ENCODE measurements at regions not wholly inside any gene's neighbourhood (a gene's known extent, or its start where the extent isn't known, plus 50 kb on each side); places are given as distances from the start of the nearest gene placed in this dataset.

GRCh38 chr2:7226501-7226900 is 309.3 kb downstream of the RNF144A start:
- no peak for DNase-seq

DNA sequence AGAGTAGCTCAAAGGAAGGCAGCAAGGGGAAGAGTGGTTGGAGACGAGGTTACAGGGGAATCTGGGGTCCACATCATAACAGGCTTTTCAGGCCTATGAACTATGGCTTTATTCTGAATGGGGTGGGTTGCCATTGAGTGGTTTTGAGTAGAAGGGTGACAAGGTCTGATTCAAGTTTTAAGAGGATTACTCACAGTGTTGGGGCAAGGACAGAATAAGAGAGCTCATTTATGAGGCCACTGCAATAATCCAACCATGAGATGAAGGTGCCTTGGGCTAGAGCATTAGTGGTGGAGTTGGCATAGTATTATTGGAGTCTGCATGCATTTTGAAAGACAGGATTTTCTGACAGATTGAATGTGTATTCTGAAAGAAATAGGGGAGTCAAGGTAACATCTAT is 315.9 kb downstream of the RNF144A start:
- no peak for DNase-seq

GRCh38 chr2:7237466-7237865 is 320.3 kb downstream of the RNF144A start:
- no peak for DNase-seq

DNA sequence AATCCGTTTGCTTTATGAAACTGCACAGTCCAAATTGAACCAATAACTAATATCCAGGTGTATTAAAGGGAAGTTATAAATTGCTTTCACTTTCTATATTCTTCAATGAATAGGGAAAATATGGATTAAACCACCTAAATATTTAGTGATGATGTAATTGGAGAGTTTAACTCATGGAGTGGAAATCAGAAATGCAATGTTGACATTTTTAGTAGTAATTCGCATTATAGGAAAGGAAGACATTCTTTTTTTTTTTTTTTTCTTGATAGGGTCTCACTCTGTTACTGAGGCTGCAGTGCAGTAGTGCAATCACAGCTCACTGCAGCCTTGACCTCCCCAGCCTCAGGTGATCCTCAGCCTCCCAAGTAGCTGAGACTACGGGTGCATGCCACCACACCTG is 321.9 kb downstream of the RNF144A start:
- no peak for DNase-seq

- DNase-seq = no peak
Measured at GRCh38 chr2:7241041-7241745, 324.0 kb downstream of the RNF144A start.

DNA sequence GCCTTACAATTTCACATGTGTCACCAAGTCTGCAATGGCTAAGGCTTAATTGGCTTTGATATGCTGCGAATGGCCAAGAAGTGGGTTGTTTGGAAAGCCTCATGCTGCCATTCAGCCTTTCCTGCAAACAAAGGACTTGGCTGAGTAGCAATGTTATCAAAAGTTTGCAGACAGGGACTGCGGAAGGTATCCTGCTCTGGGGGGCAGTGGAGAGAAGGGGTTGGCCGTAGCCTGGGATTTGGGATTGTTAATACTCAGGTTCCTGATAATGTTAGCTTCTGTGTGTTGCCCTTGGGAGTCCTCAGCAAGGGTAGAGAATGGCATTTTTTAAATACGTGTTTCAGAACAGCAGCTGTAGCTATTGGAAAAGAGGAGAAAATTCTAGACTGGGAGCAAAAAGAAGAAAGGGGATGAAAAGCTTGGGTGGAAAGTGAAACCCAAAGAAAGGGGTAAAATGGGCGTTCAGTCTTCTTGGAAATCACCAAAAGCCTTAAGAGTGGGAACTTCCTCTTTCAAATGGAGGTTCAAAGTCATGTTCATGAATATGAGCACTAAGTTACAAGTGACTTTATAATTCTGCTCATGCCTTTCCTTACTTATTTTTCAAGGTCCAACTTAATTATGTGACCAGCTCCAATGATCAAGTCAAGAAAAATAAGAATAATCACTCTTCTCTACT is 325.1 kb downstream of the RNF144A start:
- no peak for DNase-seq

- no peak for DNase-seq
Measured at GRCh38 chr2:7243276-7243675, 326.1 kb downstream of the RNF144A start.

DNA sequence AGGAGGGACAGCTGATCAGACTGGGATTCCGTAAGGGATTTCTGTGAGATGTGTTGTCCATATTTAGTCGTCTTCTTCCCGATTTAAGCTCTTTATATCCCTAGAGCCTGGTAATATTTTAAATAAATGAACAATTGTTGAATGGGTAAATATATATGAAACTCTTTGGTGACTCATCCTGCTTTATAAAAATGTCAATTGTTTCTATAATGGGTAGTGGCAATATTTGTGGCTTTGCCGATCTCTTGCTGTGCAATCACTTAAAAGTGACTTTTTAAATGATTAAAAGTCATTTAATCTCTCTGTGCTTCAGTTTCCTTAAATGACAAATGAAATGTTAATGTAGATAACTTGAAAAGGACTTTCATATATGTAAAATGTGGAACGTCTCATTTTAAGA is 339.2 kb downstream of the RNF144A start:
- no peak for DNase-seq

GRCh38 chr2:7262727-7263126 is 345.5 kb downstream of the RNF144A start:
- no peak for DNase-seq

GRCh38 chr2:7264791-7265190 is 347.6 kb downstream of the RNF144A start:
- no peak for DNase-seq

DNA sequence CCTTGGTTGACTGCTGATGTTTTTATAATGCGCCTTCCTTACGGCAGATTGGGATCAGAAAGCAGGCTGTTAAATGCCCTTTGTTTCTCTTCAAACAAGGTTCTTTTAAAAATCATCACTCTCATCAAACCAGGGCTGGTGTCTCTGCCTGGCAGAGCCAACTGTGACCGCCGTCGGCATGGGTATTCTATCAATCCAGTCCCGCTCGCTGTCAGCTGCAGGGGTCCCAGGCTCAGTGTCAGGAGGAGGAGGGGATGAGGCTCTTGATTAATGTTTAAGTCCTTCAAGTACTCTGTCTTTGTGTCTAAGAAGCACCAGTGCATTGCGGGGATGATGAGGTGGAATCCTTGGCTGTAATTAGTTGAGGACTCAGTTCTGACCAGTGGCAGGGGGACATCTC is 348.1 kb downstream of the RNF144A start:
- no peak for DNase-seq

DNA sequence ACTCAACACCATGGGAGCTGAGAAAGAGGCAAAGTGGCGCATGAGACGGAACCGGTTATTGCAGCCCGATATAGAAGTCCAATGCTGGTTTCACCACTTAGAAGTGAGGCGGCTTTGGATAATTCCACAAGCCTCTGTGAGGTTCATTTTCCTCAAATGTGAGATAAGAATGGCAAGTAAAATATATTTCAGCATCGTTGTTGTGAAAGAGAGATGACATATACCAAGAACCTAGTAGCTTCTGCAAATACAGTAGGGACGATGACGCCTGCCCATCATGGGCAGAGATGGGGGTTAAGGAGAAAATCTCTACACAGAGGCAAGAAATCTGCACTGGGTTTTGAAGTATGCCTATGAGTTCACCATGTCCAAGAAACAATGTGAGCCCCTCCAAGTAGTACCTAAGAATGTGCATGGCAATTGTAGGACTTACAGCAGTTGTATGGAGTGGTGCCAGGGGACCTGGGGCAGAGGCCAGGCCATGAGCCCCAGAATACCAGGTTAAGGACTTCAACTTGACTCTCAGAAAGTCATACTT is 352.0 kb downstream of the RNF144A start:
- DNase-seq = no peak

DNA sequence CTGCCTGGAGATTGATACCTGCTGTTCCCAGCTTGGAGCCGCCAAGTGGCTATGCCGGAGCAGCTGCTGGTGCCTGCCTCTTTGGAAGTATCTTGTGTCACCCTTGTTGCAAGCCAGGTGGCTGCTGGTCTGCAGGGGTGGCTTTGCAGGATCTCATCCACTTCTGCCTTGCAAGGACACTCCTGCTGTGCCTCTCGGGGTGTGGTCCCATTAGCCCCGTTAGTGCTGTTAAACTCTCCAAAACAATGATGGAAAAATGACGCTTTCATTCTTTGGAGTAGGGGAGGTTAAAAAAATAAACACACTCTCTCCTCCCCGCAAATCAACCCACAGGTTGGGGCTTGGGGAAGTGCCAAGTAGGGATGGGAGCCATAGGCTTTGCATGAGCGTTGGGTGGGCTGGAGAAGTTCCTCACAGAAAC is 352.8 kb downstream of the RNF144A start:
- DNase-seq = no peak

GRCh38 chr2:7272210-7272609 is 355.0 kb downstream of the RNF144A start:
- DNase-seq = no peak

DNA sequence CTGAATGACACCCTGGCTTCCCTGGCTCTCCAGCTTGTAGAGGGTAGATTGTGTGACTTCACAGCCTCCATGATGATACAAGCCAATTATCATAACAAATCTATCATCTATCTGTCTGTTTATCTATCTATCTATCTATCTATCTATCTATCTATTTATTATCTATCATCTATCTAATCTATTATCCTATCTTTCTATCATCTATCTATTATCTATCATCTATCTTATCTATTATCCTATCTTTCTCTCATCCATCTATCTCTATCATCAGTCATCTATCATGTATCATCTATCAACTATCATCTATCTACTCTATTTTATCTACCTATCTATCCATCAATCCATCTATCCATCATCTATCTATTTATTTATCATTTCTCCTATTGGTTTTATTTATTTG is 361.8 kb downstream of the RNF144A start:
- no peak for DNase-seq

GRCh38 chr2:7279421-7279949 is 362.3 kb downstream of the RNF144A start:
- DNase-seq = no peak

DNA sequence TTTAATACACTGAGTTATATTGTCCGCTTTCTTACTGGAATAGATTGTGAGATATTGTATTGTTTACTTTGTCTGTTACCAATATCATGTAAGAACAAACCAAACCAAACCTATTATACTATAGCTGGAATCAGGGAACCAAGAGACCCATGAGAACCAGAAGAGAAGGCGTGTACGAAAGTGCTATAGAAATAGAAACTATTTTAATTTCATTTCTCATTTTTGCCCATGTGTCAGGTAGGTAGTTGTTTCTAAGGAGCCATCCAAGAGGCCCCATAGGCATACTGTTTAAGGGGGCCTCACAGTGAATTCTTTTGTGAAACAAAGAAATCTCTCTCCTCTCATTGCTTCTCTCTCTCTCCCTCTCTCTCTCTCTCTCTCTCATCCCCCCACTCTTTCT is 363.6 kb downstream of the RNF144A start:
- DNase-seq = no peak

- no peak for DNase-seq
Measured at GRCh38 chr2:7281231-7282201, 364.3 kb downstream of the RNF144A start.

DNA sequence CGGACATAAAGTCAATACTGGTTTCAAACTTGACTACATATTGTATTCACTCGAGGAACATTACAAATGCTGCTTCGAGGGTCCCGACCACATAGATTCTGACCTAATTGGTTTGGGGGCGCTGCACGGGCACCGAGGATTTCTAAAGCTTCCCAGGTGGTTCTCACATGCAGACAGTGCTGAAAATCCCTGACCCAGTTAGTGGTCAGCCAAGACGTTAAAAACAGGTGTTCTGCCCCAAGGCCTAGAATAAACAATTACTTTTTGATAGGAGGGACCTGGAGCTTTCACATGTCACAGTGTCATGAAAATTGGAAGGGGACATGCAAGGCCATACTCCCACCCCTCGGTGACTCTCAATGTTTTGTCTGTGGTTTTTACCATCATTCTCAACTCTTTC is 368.9 kb downstream of the RNF144A start:
- DNase-seq = no peak

DNA sequence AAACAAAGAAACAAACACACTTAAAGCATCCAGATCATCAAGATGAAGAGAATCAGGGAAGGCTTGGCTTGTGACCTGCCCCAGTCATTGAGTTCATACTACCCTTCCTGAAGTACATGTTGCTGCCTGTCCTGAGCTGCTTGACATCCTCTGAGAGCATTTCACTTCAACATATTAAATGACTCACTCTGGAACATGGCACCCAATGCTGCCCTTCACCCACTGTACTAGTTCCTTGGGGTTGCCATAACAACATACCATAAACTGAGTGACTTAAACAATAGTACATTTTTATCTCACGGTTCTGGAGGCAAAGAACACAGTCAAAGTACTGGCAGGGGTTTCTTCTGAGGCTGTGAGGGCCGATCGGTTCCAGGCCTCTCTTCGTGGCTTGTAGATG is 371.3 kb downstream of the RNF144A start:
- DNase-seq = no peak

- no peak for DNase-seq
Measured at GRCh38 chr2:7289697-7290096, 372.5 kb downstream of the RNF144A start.

DNA sequence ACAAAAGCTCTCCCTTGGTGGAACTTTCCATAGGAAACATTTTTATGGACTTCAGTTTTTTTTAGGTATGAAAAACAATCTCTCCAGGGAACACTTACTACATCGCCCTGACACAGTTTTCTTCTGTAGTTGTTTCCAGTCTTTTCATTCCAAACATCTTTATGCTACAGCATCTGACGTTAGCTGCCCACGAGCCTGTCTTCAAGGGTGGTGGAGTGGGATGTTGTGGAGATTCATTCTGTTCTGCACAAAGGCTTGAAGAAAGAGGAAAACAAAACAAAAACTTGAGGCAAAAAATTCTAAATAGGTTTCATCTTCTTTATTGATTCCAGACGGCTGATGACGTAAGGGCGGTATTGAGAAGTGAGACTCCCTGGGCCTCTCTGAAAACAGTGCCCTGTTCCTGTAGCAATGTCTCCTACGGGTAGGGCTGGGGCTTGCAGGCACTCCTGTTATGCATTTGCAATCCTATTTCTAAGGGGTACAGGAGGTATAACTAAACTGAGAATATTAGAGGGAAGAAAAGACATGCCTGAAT is 375.0 kb downstream of the RNF144A start:
- DNase-seq = no peak

DNA sequence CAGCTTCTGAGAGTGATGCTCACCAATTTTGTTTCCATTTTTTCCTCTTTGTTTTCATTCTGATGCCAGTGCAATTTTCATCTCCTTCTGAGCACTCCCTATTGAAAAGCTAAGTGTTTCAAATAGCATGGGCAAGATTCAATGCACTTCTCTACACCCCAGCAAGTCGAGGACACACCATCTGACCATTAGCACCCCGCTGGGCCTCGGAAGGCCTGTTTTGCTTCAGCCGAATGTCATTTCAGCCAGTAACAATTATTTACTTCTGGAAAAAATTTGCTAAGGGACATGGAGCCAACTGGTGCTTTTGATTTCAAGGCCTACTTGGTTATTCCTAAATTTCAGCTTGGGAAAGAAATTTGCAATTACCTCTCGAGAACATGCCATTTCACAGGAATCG is 392.4 kb downstream of the RNF144A start:
- no peak for DNase-seq

Data from activated CD4-positive, alpha-beta T cell treated with anti-CD3 and anti-CD28 coated beads, Interleukin-2, amount 50 U/mL, for 48 hours (primary cell).